IMR-90 (cell line): ENCODE measurements at regions not wholly inside any gene's neighbourhood (a gene's known extent, or its start where the extent isn't known, plus 50 kb on each side); places are given as distances from the start of the nearest gene placed in this dataset.

ENCODE experiments used
- ATAC-seq: fragments of 200-7000 bp; cut with Tn5 transposase; 2 replicates; pipeline ENCODE4 v1.9.1; 2020; ENCODE audit warnings: low read depth, mild to moderate bottlenecking, moderate library complexity
- BruUV-seq: library from RNA; stranded (reverse); fragments of 400-500 nt; replicated peaks from 2 replicates; lab custom pipeline; 2021; lab: Mats Ljungman, UMichigan
- CTCF ChIA-PET: fragments of 300-600 bp; formaldehyde crosslinking; extraction: SDS; loops from one replicate; lab custom pipeline; 2021; ENCODE audit warnings: antibody characterized with exemption; lab: Yijun Ruan, JAX
- POLR2A ChIA-PET: fragments of 300-600 bp; sonication (Branson Sonifier 250); formaldehyde crosslinking; loops from one replicate; lab custom pipeline; 2022; ENCODE audit warnings: antibody characterized with exemption; ENCODE audit not compliant: unreplicated experiment; lab: Charles Lee
- DNase-seq: peaks from one replicate; pipeline ENCODE4 v3.0.0; 2013
- H2AFZ ChIP-seq: replicated peaks from 2 replicates; pipeline ENCODE3; 2013; ENCODE audit warnings: low read length, mild to moderate bottlenecking; ENCODE audit not compliant: poor library complexity
- H2AK5ac ChIP-seq: 2 replicates; pipeline ENCODE4 v1.6.1; 2013; ENCODE audit warnings: low read depth, low read length, inconsistent platforms
- H2AK9ac ChIP-seq: replicated peaks from 2 replicates; pipeline ENCODE3; 2013; ENCODE audit warnings: mild to moderate bottlenecking, low read depth, low read length, moderate library complexity; ENCODE audit not compliant: poor library complexity
- H2BK120ac ChIP-seq: 2 replicates; pipeline ENCODE4 v1.6.1; 2013; ENCODE audit warnings: low read depth, low read length, inconsistent platforms
- H2BK15ac ChIP-seq: 3 replicates; pipeline ENCODE4 v1.6.1; 2013; ENCODE audit warnings: low read depth, low read length, inconsistent platforms
- H2BK20ac ChIP-seq: 2 replicates; pipeline ENCODE4 v1.6.1; 2013; ENCODE audit warnings: low read depth, mild to moderate bottlenecking, inconsistent platforms, low read length, moderate library complexity
- H2BK5ac ChIP-seq: 2 replicates; pipeline ENCODE4 v1.6.1; 2013; ENCODE audit warnings: mild to moderate bottlenecking, low read depth, low read length, inconsistent platforms; ENCODE audit not compliant: poor library complexity, severe bottlenecking
- H3K14ac ChIP-seq: replicated peaks from 2 replicates; pipeline ENCODE4 v1.6.1; 2013; ENCODE audit warnings: low read depth, low read length, inconsistent platforms
- H3K18ac ChIP-seq: 2 replicates; pipeline ENCODE4 v1.6.1; 2013; ENCODE audit warnings: low read depth, low read length, control low read depth
- H3K23ac ChIP-seq: 2 replicates; pipeline ENCODE4 v1.6.1; 2013; ENCODE audit warnings: low read depth, low read length, inconsistent platforms
- H3K27ac ChIP-seq: 2 replicates; pipeline ENCODE4 v1.5.1; 2013; ENCODE audit warnings: mild to moderate bottlenecking, control low read depth, low read length; ENCODE audit not compliant: insufficient read depth
- H3K27me3 ChIP-seq: 2 replicates; pipeline ENCODE4 v1.6.1; 2013; ENCODE audit warnings: low read length; ENCODE audit not compliant: control insufficient read depth, insufficient read depth
- H3K36me3 ChIP-seq: 2 replicates; pipeline ENCODE4 v1.6.1; 2013; ENCODE audit warnings: low read length, mixed read lengths; ENCODE audit not compliant: control insufficient read depth, insufficient read depth
- H3K4ac ChIP-seq: 2 replicates; pipeline ENCODE4 v1.6.1; 2013; ENCODE audit warnings: low read depth, low read length, inconsistent platforms
- H3K4me1 ChIP-seq: 2 replicates; pipeline ENCODE4 v1.6.1; 2013; ENCODE audit warnings: low read length, mixed read lengths; ENCODE audit not compliant: control insufficient read depth, insufficient read depth
- H3K4me2 ChIP-seq: 2 replicates; pipeline ENCODE4 v1.6.1; 2013; ENCODE audit warnings: low read depth, mild to moderate bottlenecking, control low read depth, low read length, moderate library complexity
- H3K4me3 ChIP-seq: 2 replicates; pipeline ENCODE4 v1.5.1; 2013; ENCODE audit warnings: low read depth, mild to moderate bottlenecking, control low read depth, low read length, moderate library complexity; ENCODE audit not compliant: insufficient read depth
- H3K56ac ChIP-seq: 2 replicates; pipeline ENCODE4 v1.6.1; 2013; ENCODE audit warnings: low read length, inconsistent platforms; ENCODE audit not compliant: insufficient read depth; ENCODE audit errors: extremely low read depth
- H3K79me1 ChIP-seq, 2 experiments: 2 replicates each; pipeline ENCODE4 v1.6.1; 2013; ENCODE audit warnings: low read length in 2 of 2, inconsistent platforms in 1 of 2, low read depth in 1 of 2
- H3K9ac ChIP-seq: 2 replicates; pipeline ENCODE4 v1.6.1; 2013; ENCODE audit warnings: low read depth, low read length, control low read depth
- H3K9me1 ChIP-seq: 2 replicates; pipeline ENCODE4 v1.6.1; 2013; ENCODE audit warnings: low read length, inconsistent platforms; ENCODE audit not compliant: insufficient read depth
- H3K9me3 ChIP-seq: 2 replicates; pipeline ENCODE4 v1.6.1; 2013; ENCODE audit warnings: low read length; ENCODE audit not compliant: control insufficient read depth, insufficient read depth
- H4K20me1 ChIP-seq: 2 replicates; pipeline ENCODE4 v1.6.1; 2013; ENCODE audit warnings: low read length, inconsistent platforms; ENCODE audit not compliant: insufficient read depth
- H4K5ac ChIP-seq: 2 replicates; pipeline ENCODE4 v1.6.1; 2013; ENCODE audit warnings: mild to moderate bottlenecking, low read depth, low read length, control low read depth
- H4K8ac ChIP-seq, 2 experiments: 2 replicates each; pipeline ENCODE4 v1.6.1; 2013; ENCODE audit warnings: low read depth in 2 of 2, low read length in 2 of 2, control low read depth in 1 of 2, inconsistent platforms in 1 of 2
- H4K91ac ChIP-seq: 2 replicates; pipeline ENCODE4 v1.6.1; 2013; ENCODE audit warnings: low read depth, low read length, inconsistent platforms; ENCODE audit not compliant: insufficient read depth
- CHD1 ChIP-seq: IDR thresholded peaks from 2 replicates; pipeline ENCODE4 v1.6.1; 2012; ENCODE audit warnings: low read depth, low read length, improper control_type of control experiment
- CTCF ChIP-seq: conservative IDR thresholded peaks from 2 replicates; pipeline ENCODE4 v1.5.1; 2012; ENCODE audit warnings: mild to moderate bottlenecking, low read depth, low read length, improper control_type of control experiment
- ELK1 ChIP-seq: fragments of 150-350 bp; IDR thresholded peaks from 2 replicates; pipeline ENCODE4 v1.6.1; 2016; ENCODE audit warnings: low read depth, mild to moderate bottlenecking, low read length, moderate library complexity, borderline replicate concordance
- POLR2A ChIP-seq: IDR thresholded peaks from 2 replicates; pipeline ENCODE4 v1.6.1; 2012; ENCODE audit warnings: mild to moderate bottlenecking, low read depth, low read length
- RCOR1 ChIP-seq: IDR thresholded peaks from 2 replicates; pipeline ENCODE4 v1.6.1; 2012; ENCODE audit warnings: mild to moderate bottlenecking, low read length, improper control_type of control experiment; ENCODE audit not compliant: insufficient replicate concordance
- USF2 ChIP-seq: fragments of 150-350 bp; IDR thresholded peaks from 2 replicates; pipeline ENCODE4 v1.6.1; 2017; ENCODE audit warnings: mild to moderate bottlenecking, antibody characterized with exemption, low read length, low read depth
- WGBS, 2 experiments: methylation state at CpG; one replicate each; pipeline versions ENCODE4 v1.1.5 to v1.1.7; 2013; ENCODE audit warnings: missing lambda C conversion rate in 2 of 2; ENCODE audit not compliant: insufficient read length in 1 of 2; ENCODE audit errors: extremely low coverage in 2 of 2; 5-methylcytosine and 5-hydroxymethylcytosine counted together
- dilution Hi-C: fragments of 300-500 bp; cut with HindIII; formaldehyde crosslinking; loops from one replicate; pipeline ENCODE4 v1.14.3; 2018; ENCODE audit warnings: low sequenced_read_pairs; ENCODE audit not compliant: unreplicated experiment
- in situ Hi-C: fragments of 300-500 bp; cut with MboI; formaldehyde crosslinking; loops from 3 replicates; pipeline ENCODE4 v1.14.3; 2019; ENCODE audit warnings: low sequenced_read_pairs, inconsistent platforms, mixed read lengths
- intact Hi-C: fragments of 100-400 bp; cut with micrococcal nuclease; formaldehyde crosslinking; loops from 2 replicates; pipeline ENCODE4 v1.10.0; 2022

- in situ Hi-C loops = no loop called here
Observed at GRCh38 chr16:9503251-9503984, 412.0 kb downstream of the HAPSTR1 start.

More at GRCh38 chr16:9503251-9503984, 412.0 kb downstream of the HAPSTR1 start:
- Histone ChIP-seq H3K79me1 (no peaks in the 10 kb centered on the region), H3K4me2 (no peak overlapping the region), H3K56ac (no peak overlapping the region), H2BK120ac (no peak overlapping the region), H2AK5ac (no peak overlapping the region), H3K9me3 (peaks cover 16% of the 10 kb centered on the region), H2AK9ac (no peak overlapping the region), H2BK15ac (no peak overlapping the region), H3K18ac (no peak overlapping the region), H4K91ac (no peak overlapping the region), H3K36me3 (no peaks in the 10 kb centered on the region), H3K4ac (no peak overlapping the region), H2AFZ (no peak overlapping the region), H3K27ac (no peak overlapping the region), H2BK5ac (no peak overlapping the region), H3K23ac (no peak overlapping the region), H3K14ac (no peak overlapping the region), H2BK20ac (no peak overlapping the region), H4K8ac (no peak overlapping the region), H3K4me1 (no peaks in the 10 kb centered on the region), H3K9me1 (no peaks in the 10 kb centered on the region), H4K20me1 (no peaks in the 10 kb centered on the region), H3K4me3 (no peak overlapping the region), H3K27me3 (no peaks in the 10 kb centered on the region), H4K5ac (no peak overlapping the region), H3K9ac (no peak overlapping the region)
- ChIA-PET POLR2A (no interaction called here), CTCF (no interaction called here)
- TF ChIP-seq RCOR1 = no peak
- TF ChIP-seq USF2 = no peak
- TF ChIP-seq CHD1 = no peak
- TF ChIP-seq CTCF = no peak
- TF ChIP-seq ELK1 = no peak
- TF ChIP-seq POLR2A = no peak
- DNase-seq (no peak), ATAC-seq (no peak)
- no TSS peak for BruUV-seq
- WGBS, 2 experiments = 0% methylated on average over 1 of the region's 3 CpGs; no CpG with 5 or more reads in 1 of the 2 experiments
- intact Hi-C loops (no loop called here), dilution Hi-C loops (no loop called here)
